ENCODE measurements at regions not wholly inside any gene's neighbourhood (a gene's known extent, or its start where the extent isn't known, plus 50 kb on each side); places are given as distances from the start of the nearest gene placed in this dataset.

GRCh38 chr7:32242436-32242835 is 172.2 kb upstream of the PDE1C start:
- Histone ChIP-seq H3K9ac (ENCODE audit: low read length in 5 of 5) (no peak overlapping the region), H3K4me3 (ENCODE audit: low read depth in 1 of 5, low read length in 5 of 5) (no peak overlapping the region), H3K27me3 (ENCODE audit: control insufficient read depth in 5 of 5, insufficient read depth in 4 of 5, low read length in 5 of 5) (peaks cover 0 to 3% (median 0%) of the 10 kb centered on the region in 5 donors), H3K36me3 (ENCODE audit: control insufficient read depth in 5 of 5, insufficient read depth in 5 of 5, low read length in 5 of 5) (no peaks in the 10 kb centered on the region), H3K9me3 (ENCODE audit: control insufficient read depth in 5 of 5, low read length in 5 of 5) (no peaks in the 10 kb centered on the region), H3K27ac (ENCODE audit: low read depth, low read length) (no peak overlapping the region), H3K4me1 (ENCODE audit: control insufficient read depth in 5 of 5, insufficient read depth in 5 of 5, low read length in 5 of 5) (no peaks in the 10 kb centered on the region)

GRCh38 chr7:32241636-32242035 is 171.4 kb upstream of the PDE1C start:
- Histone ChIP-seq H3K4me1 (ENCODE audit: control insufficient read depth in 5 of 5, insufficient read depth in 5 of 5, low read length in 5 of 5) (no peaks in the 10 kb centered on the region), H3K9me3 (ENCODE audit: control insufficient read depth in 5 of 5, low read length in 5 of 5) (peaks cover 0 to 2% (median 0%) of the 10 kb centered on the region in 5 donors), H3K4me3 (ENCODE audit: low read depth in 1 of 5, low read length in 5 of 5) (no peak overlapping the region), H3K27me3 (ENCODE audit: control insufficient read depth in 5 of 5, insufficient read depth in 4 of 5, low read length in 5 of 5) (peaks cover 0 to 3% (median 0%) of the 10 kb centered on the region in 5 donors), H3K27ac (ENCODE audit: low read depth, low read length) (no peak overlapping the region), H3K9ac (ENCODE audit: low read length in 5 of 5) (no peak overlapping the region), H3K36me3 (ENCODE audit: control insufficient read depth in 5 of 5, insufficient read depth in 5 of 5, low read length in 5 of 5) (no peaks in the 10 kb centered on the region)

- no peak overlapping the region for H3K9ac ChIP-seq (ENCODE audit: low read length in 5 of 5)
- no peaks in the 10 kb centered on the region for H3K4me1 ChIP-seq (ENCODE audit: control insufficient read depth in 5 of 5, insufficient read depth in 5 of 5, low read length in 5 of 5)
- H3K27me3 ChIP-seq (ENCODE audit: control insufficient read depth in 5 of 5, insufficient read depth in 4 of 5, low read length in 5 of 5): peaks cover 0 to 3% (median 0%) of the 10 kb centered on the region in 5 donors
- H3K27ac ChIP-seq (ENCODE audit: low read depth, low read length): no peak overlapping the region
- no peaks in the 10 kb centered on the region for H3K36me3 ChIP-seq (ENCODE audit: control insufficient read depth in 5 of 5, insufficient read depth in 5 of 5, low read length in 5 of 5)
- H3K4me3 ChIP-seq (ENCODE audit: low read depth in 1 of 5, low read length in 5 of 5): no peak overlapping the region
- H3K9me3 ChIP-seq (ENCODE audit: control insufficient read depth in 5 of 5, low read length in 5 of 5): peaks cover 0 to 7% (median 0%) of the 10 kb centered on the region in 5 donors
These were observed 169.6 kb upstream of the PDE1C start for GRCh38 chr7:32239764-32240163.

GRCh38 chr7:32228601-32229000 is 158.4 kb upstream of the PDE1C start:
- Histone ChIP-seq H3K27ac (ENCODE audit: low read depth, low read length) (no peak overlapping the region), H3K36me3 (ENCODE audit: control insufficient read depth in 5 of 5, insufficient read depth in 5 of 5, low read length in 5 of 5) (no peaks in the 10 kb centered on the region), H3K9ac (ENCODE audit: low read length in 5 of 5) (no peak overlapping the region), H3K4me1 (ENCODE audit: control insufficient read depth in 5 of 5, insufficient read depth in 5 of 5, low read length in 5 of 5) (no peaks in the 10 kb centered on the region), H3K27me3 (ENCODE audit: control insufficient read depth in 5 of 5, insufficient read depth in 4 of 5, low read length in 5 of 5) (peaks cover 0 to 8% (median 3%) of the 10 kb centered on the region in 5 donors), H3K4me3 (ENCODE audit: low read depth in 1 of 5, low read length in 5 of 5) (no peak overlapping the region), H3K9me3 (ENCODE audit: control insufficient read depth in 5 of 5, low read length in 5 of 5) (peaks cover 2 to 14% (median 13%) of the 10 kb centered on the region in 5 donors)

- no peak overlapping the region for H3K27ac ChIP-seq (ENCODE audit: low read depth, low read length)
- H3K4me3 ChIP-seq (ENCODE audit: low read depth in 1 of 5, low read length in 5 of 5): no peak overlapping the region
- H3K27me3 ChIP-seq (ENCODE audit: control insufficient read depth in 5 of 5, insufficient read depth in 4 of 5, low read length in 5 of 5): peaks cover 0 to 8% (median 3%) of the 10 kb centered on the region in 5 donors
- no peaks in the 10 kb centered on the region for H3K4me1 ChIP-seq (ENCODE audit: control insufficient read depth in 5 of 5, insufficient read depth in 5 of 5, low read length in 5 of 5)
- peaks cover 2 to 14% (median 13%) of the 10 kb centered on the region in 5 donors for H3K9me3 ChIP-seq (ENCODE audit: control insufficient read depth in 5 of 5, low read length in 5 of 5)
- no peak overlapping the region for H3K9ac ChIP-seq (ENCODE audit: low read length in 5 of 5)
- no peaks in the 10 kb centered on the region for H3K36me3 ChIP-seq (ENCODE audit: control insufficient read depth in 5 of 5, insufficient read depth in 5 of 5, low read length in 5 of 5)
These were observed 157.5 kb upstream of the PDE1C start for GRCh38 chr7:32227746-32228145.

GRCh38 chr7:32224276-32224675 is 154.1 kb upstream of the PDE1C start:
- Histone ChIP-seq H3K4me1 (ENCODE audit: control insufficient read depth in 5 of 5, insufficient read depth in 5 of 5, low read length in 5 of 5) (no peaks in the 10 kb centered on the region), H3K27ac (ENCODE audit: low read depth, low read length) (no peak overlapping the region), H3K4me3 (ENCODE audit: low read depth in 1 of 5, low read length in 5 of 5) (no peak overlapping the region), H3K9ac (ENCODE audit: low read length in 5 of 5) (no peak overlapping the region), H3K9me3 (ENCODE audit: control insufficient read depth in 5 of 5, low read length in 5 of 5) (peaks cover 2 to 14% (median 13%) of the 10 kb centered on the region in 5 donors), H3K36me3 (ENCODE audit: control insufficient read depth in 5 of 5, insufficient read depth in 5 of 5, low read length in 5 of 5) (no peaks in the 10 kb centered on the region), H3K27me3 (ENCODE audit: control insufficient read depth in 5 of 5, insufficient read depth in 4 of 5, low read length in 5 of 5) (peaks cover 0 to 3% (median 2%) of the 10 kb centered on the region in 5 donors)

GRCh38 chr7:32223721-32224120 is 153.5 kb upstream of the PDE1C start:
- Histone ChIP-seq H3K36me3 (ENCODE audit: control insufficient read depth in 5 of 5, insufficient read depth in 5 of 5, low read length in 5 of 5) (no peaks in the 10 kb centered on the region), H3K27ac (ENCODE audit: low read depth, low read length) (no peak overlapping the region)

GRCh38 chr7:32223071-32223650 is 153.0 kb upstream of the PDE1C start:
- Histone ChIP-seq H3K27me3 (ENCODE audit: control insufficient read depth in 5 of 5, insufficient read depth in 4 of 5, low read length in 5 of 5) (peaks cover 0 to 3% (median 0%) of the 10 kb centered on the region in 5 donors), H3K36me3 (ENCODE audit: control insufficient read depth in 5 of 5, insufficient read depth in 5 of 5, low read length in 5 of 5) (no peaks in the 10 kb centered on the region), H3K4me3 (ENCODE audit: low read depth in 1 of 5, low read length in 5 of 5) (no peak overlapping the region), H3K9ac (ENCODE audit: low read length in 5 of 5) (no peak overlapping the region), H3K4me1 (ENCODE audit: control insufficient read depth in 5 of 5, insufficient read depth in 5 of 5, low read length in 5 of 5) (no peaks in the 10 kb centered on the region), H3K27ac (ENCODE audit: low read depth, low read length) (no peak overlapping the region), H3K9me3 (ENCODE audit: control insufficient read depth in 5 of 5, low read length in 5 of 5) (peaks cover 2 to 14% (median 9%) of the 10 kb centered on the region in 5 donors)

More at GRCh38 chr7:32223721-32224120, 153.5 kb upstream of the PDE1C start:
- Histone ChIP-seq H3K4me3 (ENCODE audit: low read depth in 1 of 5, low read length in 5 of 5) (no peak overlapping the region), H3K27me3 (ENCODE audit: control insufficient read depth in 5 of 5, insufficient read depth in 4 of 5, low read length in 5 of 5) (peaks cover 0 to 3% (median 2%) of the 10 kb centered on the region in 5 donors), H3K9me3 (ENCODE audit: control insufficient read depth in 5 of 5, low read length in 5 of 5) (peaks cover 2 to 14% (median 13%) of the 10 kb centered on the region in 5 donors), H3K9ac (ENCODE audit: low read length in 5 of 5) (no peak overlapping the region), H3K4me1 (ENCODE audit: control insufficient read depth in 5 of 5, insufficient read depth in 5 of 5, low read length in 5 of 5) (no peaks in the 10 kb centered on the region)

- no peak overlapping the region for H3K9ac ChIP-seq (ENCODE audit: low read length in 5 of 5)
- H3K36me3 ChIP-seq (ENCODE audit: control insufficient read depth in 5 of 5, insufficient read depth in 5 of 5, low read length in 5 of 5): no peaks in the 10 kb centered on the region
- no peaks in the 10 kb centered on the region for H3K4me1 ChIP-seq (ENCODE audit: control insufficient read depth in 5 of 5, insufficient read depth in 5 of 5, low read length in 5 of 5)
- H3K4me3 ChIP-seq (ENCODE audit: low read depth in 1 of 5, low read length in 5 of 5): no peak overlapping the region
- H3K27me3 ChIP-seq (ENCODE audit: control insufficient read depth in 5 of 5, insufficient read depth in 4 of 5, low read length in 5 of 5): peaks cover 0 to 3% (median 0%) of the 10 kb centered on the region in 5 donors
- H3K9me3 ChIP-seq (ENCODE audit: control insufficient read depth in 5 of 5, low read length in 5 of 5): peaks cover 0 to 8% (median 3%) of the 10 kb centered on the region in 5 donors
- no peak overlapping the region for H3K27ac ChIP-seq (ENCODE audit: low read depth, low read length)
These were observed 152.2 kb upstream of the PDE1C start for GRCh38 chr7:32222251-32222900.

GRCh38 chr7:32221736-32222135 is 151.5 kb upstream of the PDE1C start:
- no peak overlapping the region for H3K27ac ChIP-seq (ENCODE audit: low read depth, low read length)
- no peaks in the 10 kb centered on the region for H3K4me1 ChIP-seq (ENCODE audit: control insufficient read depth in 5 of 5, insufficient read depth in 5 of 5, low read length in 5 of 5)
- peaks cover 0 to 2% (median 0%) of the 10 kb centered on the region in 5 donors for H3K9me3 ChIP-seq (ENCODE audit: control insufficient read depth in 5 of 5, low read length in 5 of 5)

More at GRCh38 chr7:32221736-32222135, 151.5 kb upstream of the PDE1C start:
- Histone ChIP-seq H3K27me3 (ENCODE audit: control insufficient read depth in 5 of 5, insufficient read depth in 4 of 5, low read length in 5 of 5) (peaks cover 0 to 3% (median 0%) of the 10 kb centered on the region in 5 donors), H3K9ac (ENCODE audit: low read length in 5 of 5) (no peak overlapping the region), H3K36me3 (ENCODE audit: control insufficient read depth in 5 of 5, insufficient read depth in 5 of 5, low read length in 5 of 5) (no peaks in the 10 kb centered on the region), H3K4me3 (ENCODE audit: low read depth in 1 of 5, low read length in 5 of 5) (no peak overlapping the region)
